ENCODE measurements at regions not wholly inside any gene's neighbourhood (a gene's known extent, or its start where the extent isn't known, plus 50 kb on each side); places are given as distances from the start of the nearest gene placed in this dataset.

DNA sequence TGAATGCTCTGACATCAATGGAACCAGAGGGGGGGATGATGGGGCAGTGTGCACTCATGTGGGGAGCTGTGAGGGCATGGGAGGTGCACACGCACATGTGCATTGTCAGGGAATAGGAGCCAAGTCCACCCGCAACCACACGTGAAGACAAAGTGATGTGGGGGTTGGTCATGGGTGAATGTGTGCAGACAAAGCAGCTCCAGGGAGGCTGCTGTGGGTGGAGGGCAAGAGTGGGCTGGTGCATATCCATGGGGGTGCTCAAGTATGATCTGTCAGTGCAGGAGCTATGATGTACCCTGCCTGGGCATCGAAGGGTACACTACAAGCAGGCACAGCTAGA is 301.9 kb downstream of the TEX13C start:
- H3K9me3 ChIP-seq: no peaks in the 10 kb centered on the region
- 80 to 88% (median 80%) methylated on average over 4 of the region's 4 CpGs for WGBS, 3 donors
- TF ChIP-seq, protein P1, sequence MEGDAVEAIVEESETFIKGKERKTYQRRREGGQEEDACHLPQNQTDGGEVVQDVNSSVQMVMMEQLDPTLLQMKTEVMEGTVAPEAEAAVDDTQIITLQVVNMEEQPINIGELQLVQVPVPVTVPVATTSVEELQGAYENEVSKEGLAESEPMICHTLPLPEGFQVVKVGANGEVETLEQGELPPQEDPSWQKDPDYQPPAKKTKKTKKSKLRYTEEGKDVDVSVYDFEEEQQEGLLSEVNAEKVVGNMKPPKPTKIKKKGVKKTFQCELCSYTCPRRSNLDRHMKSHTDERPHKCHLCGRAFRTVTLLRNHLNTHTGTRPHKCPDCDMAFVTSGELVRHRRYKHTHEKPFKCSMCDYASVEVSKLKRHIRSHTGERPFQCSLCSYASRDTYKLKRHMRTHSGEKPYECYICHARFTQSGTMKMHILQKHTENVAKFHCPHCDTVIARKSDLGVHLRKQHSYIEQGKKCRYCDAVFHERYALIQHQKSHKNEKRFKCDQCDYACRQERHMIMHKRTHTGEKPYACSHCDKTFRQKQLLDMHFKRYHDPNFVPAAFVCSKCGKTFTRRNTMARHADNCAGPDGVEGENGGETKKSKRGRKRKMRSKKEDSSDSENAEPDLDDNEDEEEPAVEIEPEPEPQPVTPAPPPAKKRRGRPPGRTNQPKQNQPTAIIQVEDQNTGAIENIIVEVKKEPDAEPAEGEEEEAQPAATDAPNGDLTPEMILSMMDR (IDR thresholded peaks at IDR 0.05): no peak
- TF ChIP-seq EP300 (IDR thresholded peaks at IDR 0.05) (no peak), POLR2A (IDR thresholded peaks at IDR 0.05) (no peak)
- DNase-seq: no peak
- H3K4me1 ChIP-seq (ENCODE audit: insufficient read depth): no peaks in the 10 kb centered on the region
- H3K27ac ChIP-seq: no peak overlapping the region
- no peaks in the 10 kb centered on the region for H3K36me3 ChIP-seq
- no peak overlapping the region for H3K4me3 ChIP-seq
- intact Hi-C loops (cut with DNase I): no loop called here
- H3K27me3 ChIP-seq: no peaks in the 10 kb centered on the region

DNA sequence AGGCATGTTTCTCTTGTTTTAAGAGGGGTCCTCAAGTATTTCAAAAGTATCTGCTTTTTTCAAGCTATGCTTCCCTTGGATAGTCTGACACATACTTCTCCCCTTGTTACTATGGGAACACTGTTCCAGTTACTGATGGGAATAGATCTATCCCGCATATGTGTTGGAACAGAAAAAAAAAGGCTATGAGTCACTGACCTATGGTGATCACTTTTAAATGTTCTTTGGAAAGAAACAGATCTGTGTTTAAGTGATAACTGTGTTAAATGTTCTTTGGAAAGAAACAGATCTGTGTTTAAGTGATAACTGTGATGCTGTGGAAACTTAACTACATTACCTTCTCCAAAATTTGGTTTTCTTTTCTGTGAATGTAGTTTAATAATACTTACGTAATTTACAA is 303.2 kb downstream of the TEX13C start:
- H3K4me1 ChIP-seq (ENCODE audit: insufficient read depth): no peaks in the 10 kb centered on the region

DNA sequence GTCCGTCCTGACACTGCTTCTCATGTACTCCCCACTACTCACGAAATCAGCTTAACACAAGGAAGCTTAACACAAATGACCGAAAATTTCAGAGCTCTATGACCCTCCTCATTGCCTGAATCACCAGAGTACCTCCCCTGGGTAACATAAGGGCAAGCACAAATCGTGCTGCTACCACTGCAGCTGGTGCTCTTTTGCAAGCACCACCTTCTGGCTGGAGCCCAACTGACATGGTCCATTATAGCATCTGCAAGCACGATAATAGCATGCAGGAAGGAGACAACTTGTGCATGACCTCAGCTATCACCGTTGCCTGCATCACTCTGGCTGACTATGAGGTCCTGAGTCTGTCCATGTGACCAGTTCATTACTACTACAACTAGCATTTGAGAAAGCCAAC is 308.0 kb downstream of the TEX13C start:
- no peaks in the 10 kb centered on the region for H3K27me3 ChIP-seq

More for the DNA sequence above, 303.2 kb downstream of the TEX13C start:
- no peaks in the 10 kb centered on the region for H3K27me3 ChIP-seq
- no peaks in the 10 kb centered on the region for H3K9me3 ChIP-seq
- WGBS, 3 donors: 56 to 62% (median 57%) methylated on average over 2 of the region's 2 CpGs
- TF ChIP-seq POLR2A (IDR thresholded peaks at IDR 0.05): no peak
- no peak for TF ChIP-seq EP300 (IDR thresholded peaks at IDR 0.05)
- TF ChIP-seq, protein P1 (IDR thresholded peaks at IDR 0.05): no peak
- no peak for DNase-seq
- H3K36me3 ChIP-seq: no peaks in the 10 kb centered on the region
- intact Hi-C loops (cut with DNase I): no loop called here
- H3K4me3 ChIP-seq: no peak overlapping the region
- H3K27ac ChIP-seq: no peak overlapping the region

DNA sequence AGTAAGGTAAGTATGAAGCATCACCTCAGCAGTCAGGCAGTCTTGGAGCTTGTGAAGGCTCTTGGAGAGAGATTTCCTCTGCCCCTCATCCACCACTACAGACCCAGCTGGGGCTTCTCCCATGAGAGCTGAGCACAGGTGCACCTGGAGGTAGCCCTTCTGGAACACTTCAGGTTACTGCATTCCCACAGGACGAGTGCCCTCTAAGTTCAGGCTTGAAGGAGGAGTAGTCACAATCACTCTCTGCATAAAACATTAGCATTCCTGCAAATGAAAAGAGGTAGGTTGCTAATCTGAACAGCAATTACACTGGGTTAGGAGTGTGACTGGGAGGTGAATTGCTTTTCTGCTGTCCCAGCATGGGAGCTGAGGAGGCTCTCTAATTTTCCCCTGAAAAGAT is 308.8 kb downstream of the TEX13C start:
- WGBS, 3 donors: 23 to 67% (median 35%) methylated on average over 1 of the region's 1 CpG
- DNase-seq: no peak
- Histone ChIP-seq H3K27me3 (no peaks in the 10 kb centered on the region), H3K36me3 (no peaks in the 10 kb centered on the region), H3K27ac (no peak overlapping the region), H3K9me3 (no peaks in the 10 kb centered on the region), H3K4me3 (no peak overlapping the region), H3K4me1 (ENCODE audit: insufficient read depth) (no peaks in the 10 kb centered on the region)
- intact Hi-C loops (cut with DNase I): no loop called here
- TF ChIP-seq, protein P1 (IDR thresholded peaks at IDR 0.05): no peak
- TF ChIP-seq EP300 (IDR thresholded peaks at IDR 0.05): no peak
- no peak for TF ChIP-seq POLR2A (IDR thresholded peaks at IDR 0.05)

More for the DNA sequence above, 308.0 kb downstream of the TEX13C start:
- intact Hi-C loops (cut with DNase I): no loop called here
- TF ChIP-seq EP300 (IDR thresholded peaks at IDR 0.05): no peak
- TF ChIP-seq, protein P1 (IDR thresholded peaks at IDR 0.05): no peak
- no peaks in the 10 kb centered on the region for H3K4me1 ChIP-seq (ENCODE audit: insufficient read depth)
- no peak overlapping the region for H3K27ac ChIP-seq
- no peaks in the 10 kb centered on the region for H3K9me3 ChIP-seq
- DNase-seq: no peak
- H3K36me3 ChIP-seq: no peaks in the 10 kb centered on the region
- WGBS, 3 donors: 46 to 57% (median 51%) methylated on average over 6 of the region's 6 CpGs
- H3K4me3 ChIP-seq: no peak overlapping the region

DNA sequence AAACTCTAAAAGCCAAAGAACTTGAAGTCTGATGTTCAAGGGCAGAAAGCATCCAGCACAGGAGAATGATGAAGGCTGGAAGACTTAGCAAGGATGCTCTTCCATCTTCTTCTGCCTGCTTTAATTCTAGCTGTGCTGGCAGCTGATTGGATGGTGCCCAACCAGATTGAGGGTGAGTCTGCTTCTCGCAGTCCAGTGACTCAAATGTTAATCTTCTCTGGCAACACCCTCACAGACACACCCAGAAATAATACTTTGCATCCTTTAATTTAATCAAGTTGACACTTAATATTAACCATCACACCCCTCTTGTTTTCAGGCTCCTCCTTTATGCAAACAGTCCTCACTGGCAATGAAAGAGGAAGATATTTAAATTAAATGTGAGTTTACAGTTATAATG is 321.7 kb downstream of the TEX13C start:
- H3K4me3 ChIP-seq: no peak overlapping the region
- TF ChIP-seq, protein P1 (IDR thresholded peaks at IDR 0.05): no peak
- TF ChIP-seq POLR2A (IDR thresholded peaks at IDR 0.05) (no peak), EP300 (IDR thresholded peaks at IDR 0.05) (no peak)
- no peaks in the 10 kb centered on the region for H3K27me3 ChIP-seq
- H3K9me3 ChIP-seq: no peaks in the 10 kb centered on the region
- no peaks in the 10 kb centered on the region for H3K4me1 ChIP-seq (ENCODE audit: insufficient read depth)
- 51 to 58% (median 55%) methylated on average over 1 of the region's 1 CpG for WGBS, 3 donors
- intact Hi-C loops (cut with DNase I): no loop called here
- H3K36me3 ChIP-seq: no peaks in the 10 kb centered on the region
- no peak overlapping the region for H3K27ac ChIP-seq
- no peak for DNase-seq

Data from ovary (tissue), 7 donors.